HepG2 (cell line): ENCODE measurements at regions not wholly inside any gene's neighbourhood (a gene's known extent, or its start where the extent isn't known, plus 50 kb on each side); places are given as distances from the start of the nearest gene placed in this dataset.

Experiments
- ATAC-seq: fragments of 200-7000 bp; cut with Tn5 transposase; 3 replicates; pipeline ENCODE4 v1.9.1; 2020; ENCODE audit warnings: mild to moderate bottlenecking, moderate library complexity
- BruUV-seq: library from RNA; stranded (reverse); fragments of 400-500 nt; replicated peaks from 2 replicates; lab custom pipeline; 2021; lab: Mats Ljungman, UMichigan
- CTCF ChIA-PET: fragments of 300-600 bp; formaldehyde crosslinking; extraction: SDS; loops from one replicate; lab custom pipeline; 2021; ENCODE audit warnings: low total read pairs, inconsistent platforms, low intra/inter-chr PET ratio; lab: Yijun Ruan, JAX
- POLR2A ChIA-PET: fragments of 350-600 bp; sonication (Branson Sonifier 250); formaldehyde crosslinking; loops from one replicate; lab custom pipeline; 2020; ENCODE audit warnings: antibody characterized with exemption, inconsistent platforms; lab: Yijun Ruan, JAX
- DNase-seq: peaks from one replicate; pipeline ENCODE4 v3.0.0-alpha.2; 2015; ENCODE audit warnings: low spot score
- FAIRE-seq: peaks from 3 replicates; lab custom pipeline; 2011; peaks lifted over from hg19 to GRCh38; lab: Jason Lieb, UNC
- H2AFZ ChIP-seq: one replicate; pipeline ENCODE4 v1.6.1; 2011; ENCODE audit warnings: low read length, inconsistent platforms
- H3K27ac ChIP-seq: fragments of 300-600 bp; 3 replicates; pipeline ENCODE4 v1.8.0; 2011; ENCODE audit warnings: mixed run types, mild to moderate bottlenecking, mixed read lengths, low read length, inconsistent platforms; ENCODE audit not compliant: insufficient read depth; ENCODE audit errors: extremely low read length
- H3K27me3 ChIP-seq, 2 experiments: fragments of 200-600 bp in 1 of 2; 2 replicates in 1 of 2; 3 replicates in 1 of 2; pipeline versions ENCODE4 v1.6.0 to v1.8.0; 2011; ENCODE audit warnings: low read length in 2 of 2, mild to moderate bottlenecking in 2 of 2, moderate library complexity in 2 of 2, inconsistent platforms in 1 of 2; ENCODE audit not compliant: insufficient read depth in 2 of 2, control insufficient read depth in 1 of 2
- H3K36me3 ChIP-seq, 2 experiments: fragments of 200-600 bp in 1 of 2; replicated peaks in 1 of 2; 2 replicates in 1 of 2; 3 replicates in 1 of 2; pipeline versions ENCODE4 v1.5.1 to v1.8.0; 2011; ENCODE audit warnings: low read length in 2 of 2, inconsistent platforms in 1 of 2; ENCODE audit not compliant: insufficient read depth in 2 of 2, control insufficient read depth in 1 of 2
- H3K4me1 ChIP-seq: 2 replicates; pipeline ENCODE4 v1.5.1; 2012; ENCODE audit warnings: low read length, inconsistent platforms; ENCODE audit not compliant: insufficient read depth
- H3K4me2 ChIP-seq: 2 replicates; pipeline ENCODE4 v1.6.0; 2011; ENCODE audit warnings: low read depth, low read length, inconsistent platforms
- H3K4me3 ChIP-seq, 3 experiments: fragments of 200-600 bp in 1 of 3; sonication (generic), shearing (Covaris generic) in 1 of 3; replicated peaks in 1 of 3; 2 replicates each; pipeline ENCODE4 v1.5.1; 2011 to 2016; ENCODE audit warnings: low read length in 3 of 3, inconsistent platforms in 2 of 3, low read depth in 2 of 3, mild to moderate bottlenecking in 2 of 3, control low read depth in 1 of 3, mixed read lengths in 1 of 3; ENCODE audit not compliant: insufficient read depth in 1 of 3
- H3K79me2 ChIP-seq: one replicate; pipeline ENCODE4 v1.6.1; 2011; ENCODE audit warnings: low read length, inconsistent platforms; ENCODE audit not compliant: insufficient read depth
- H3K9ac ChIP-seq: 2 replicates; pipeline ENCODE4 v1.6.0; 2011; ENCODE audit warnings: mild to moderate bottlenecking, low read depth, low read length, inconsistent platforms; ENCODE audit not compliant: insufficient read depth
- H3K9me3 ChIP-seq: 2 replicates; pipeline ENCODE4 v1.5.1; 2012; ENCODE audit warnings: mild to moderate bottlenecking, low read length
- H4K20me1 ChIP-seq: 2 replicates; pipeline ENCODE4 v1.6.0; 2011; ENCODE audit warnings: inconsistent platforms, mild to moderate bottlenecking, low read length, moderate library complexity; ENCODE audit not compliant: insufficient read depth
- ATF4 ChIP-seq, 2 experiments: fragments of 450-650 bp in 1 of 2; sonication (generic) in 1 of 2; formaldehyde crosslinking; IDR thresholded peaks; 2 replicates each; pipeline versions ENCODE4 v1.5.0 to v1.8.0; 2020 to 2022; ENCODE audit warnings: mild to moderate bottlenecking in 1 of 2, missing genetic modification reagents in 1 of 2
- GZF1 ChIP-seq: sonication (generic); formaldehyde crosslinking; IDR thresholded peaks from 2 replicates; pipeline ENCODE4 v1.5.1; 2020; ENCODE audit warnings: mild to moderate bottlenecking, missing genetic modification reagents
- KIAA2018 ChIP-seq: sonication (generic); formaldehyde crosslinking; IDR thresholded peaks from 2 replicates; pipeline ENCODE4 v1.5.0; 2020; ENCODE audit warnings: mild to moderate bottlenecking, missing genetic modification reagents, borderline replicate concordance
- MTERF4 ChIP-seq: sonication (generic); formaldehyde crosslinking; IDR thresholded peaks from 2 replicates; pipeline ENCODE4 v1.8.0; 2023; ENCODE audit warnings: mild to moderate bottlenecking, missing genetic modification reagents
- MXD4 ChIP-seq: IDR thresholded peaks from 2 replicates; pipeline ENCODE4 v1.6.1; 2016; ENCODE audit warnings: mild to moderate bottlenecking, missing biosample characterization, missing genetic modification reagents
- NONO ChIP-seq, 2 experiments: fragments of 450-650 bp in 1 of 2; sonication (generic) in 1 of 2; formaldehyde crosslinking in 1 of 2; IDR thresholded peaks in 1 of 2; conservative IDR thresholded peaks in 1 of 2; 2 replicates each; pipeline versions ENCODE4 v1.6.1 to v1.8.0; 2017 to 2022; ENCODE audit warnings: mild to moderate bottlenecking in 1 of 2, missing genetic modification reagents in 1 of 2, moderate library complexity in 1 of 2
- PRMT3 ChIP-seq: sonication (generic); formaldehyde crosslinking; IDR thresholded peaks from 2 replicates; pipeline ENCODE4 v1.8.1; 2022; ENCODE audit warnings: low read depth, mild to moderate bottlenecking, moderate library complexity, missing genetic modification reagents, borderline replicate concordance
- SNAPC2 ChIP-seq: sonication (generic); formaldehyde crosslinking; IDR thresholded peaks from 2 replicates; pipeline ENCODE4 v1.8.1; 2022; ENCODE audit warnings: mild to moderate bottlenecking, missing genetic modification reagents
- TBL1XR1 ChIP-seq: fragments of 150-350 bp; IDR thresholded peaks from 2 replicates; pipeline ENCODE4 v1.6.1; 2014; ENCODE audit warnings: borderline replicate concordance, low read length; ENCODE audit not compliant: partially characterized antibody
- ZBTB3 ChIP-seq: sonication (generic); formaldehyde crosslinking; IDR thresholded peaks from 2 replicates; pipeline ENCODE4 v1.4.0; 2020; ENCODE audit warnings: low read depth, mild to moderate bottlenecking, moderate library complexity, missing genetic modification reagents, borderline replicate concordance
- in situ Hi-C: cut with HindIII; loops from 2 replicates; pipeline ENCODE4 v1.10.0; 2017; ENCODE audit warnings: low pct_unique_long_range_greater_than_20kb; ENCODE audit not compliant: extremely low pct_ligation_motif_present
- intact Hi-C: fragments of 100-400 bp; cut with micrococcal nuclease; formaldehyde crosslinking; loops from one replicate; pipeline ENCODE4 v1.10.0; 2022; ENCODE audit not compliant: unreplicated experiment

- ATAC-seq = no peak
- CTCF ChIA-PET = no interaction called here
Measured at GRCh38 chr6:155770313-155770712, 314.7 kb upstream of the NOX3 start.

More at GRCh38 chr6:155770313-155770712, 314.7 kb upstream of the NOX3 start:
- Histone ChIP-seq H4K20me1 (no peaks in the 10 kb centered on the region), H3K27me3 (no peaks in the 10 kb centered on the region), H3K9me3 (no peaks in the 10 kb centered on the region), H3K4me1 (no peaks in the 10 kb centered on the region), H3K4me2 (no peak overlapping the region), H3K27ac (no peak overlapping the region), H3K36me3 (no peaks in the 10 kb centered on the region), H2AFZ (no peak overlapping the region), H3K79me2 (no peaks in the 10 kb centered on the region), H3K4me3 (no peak overlapping the region), H3K9ac (no peak overlapping the region)
- no peak for FAIRE-seq
- intact Hi-C loops (no loop called here), in situ Hi-C loops (no loop called here)
- BruUV-seq = no TSS peak
- POLR2A ChIA-PET = no interaction called here
- TF ChIP-seq KIAA2018 (CRISPR knock-in tag) = no peak
- no peak for TF ChIP-seq PRMT3 (CRISPR knock-in tag)
- TF ChIP-seq GZF1 = no peak
- no peak for TF ChIP-seq MXD4
- no peak for TF ChIP-seq SNAPC2 (CRISPR knock-in tag)
- TF ChIP-seq MTERF4 (CRISPR knock-in tag) = no peak
- no peak for TF ChIP-seq NONO (IDR thresholded peaks at IDR 0.05)
- TF ChIP-seq NONO (CRISPR knock-in tag; conservative IDR thresholded peaks at IDR 0.05) = no peak
- no peak for TF ChIP-seq ATF4 (CRISPR knock-in tag; IDR thresholded peaks at IDR 0.05)
- TF ChIP-seq TBL1XR1 = no peak
- TF ChIP-seq ZBTB3 = no peak
- no peak for DNase-seq
